ENCODE measurements at regions not wholly inside any gene's neighbourhood (a gene's known extent, or its start where the extent isn't known, plus 50 kb on each side); places are given as distances from the start of the nearest gene placed in this dataset.

GRCh38 chr7:72524037-72524436 lies 111.9 kb upstream of the CALN1 start:
- TF ChIP-seq CTCF (IDR thresholded peaks at IDR 0.05) = no peak

- TF ChIP-seq CTCF (IDR thresholded peaks at IDR 0.05) = no peak
These were observed 92.0 kb upstream of the CALN1 start for GRCh38 chr7:72504061-72504706.

DNA sequence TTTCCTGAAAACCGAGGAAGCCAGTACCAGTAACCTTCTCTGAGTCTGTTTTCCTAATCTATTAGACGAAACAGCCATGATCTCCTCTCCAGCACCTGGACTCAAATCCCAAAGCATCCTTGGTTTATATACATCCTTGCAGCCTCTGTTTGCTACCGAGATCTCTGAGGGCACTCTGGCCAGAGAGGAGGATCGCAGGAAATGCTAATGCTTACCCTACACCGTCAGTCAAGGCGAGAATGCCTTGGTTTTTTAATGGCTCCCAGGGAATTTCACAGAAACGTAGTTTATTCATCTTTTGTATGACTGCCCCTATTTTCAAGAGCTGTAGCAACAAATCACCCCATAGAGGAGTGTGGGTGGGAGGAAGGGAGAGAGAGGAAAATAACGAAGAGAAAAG lies 91.5 kb upstream of the CALN1 start:
- no peak for TF ChIP-seq CTCF (IDR thresholded peaks at IDR 0.05)

GRCh38 chr7:72494807-72495206 lies 82.7 kb upstream of the CALN1 start:
- no peak for TF ChIP-seq CTCF (IDR thresholded peaks at IDR 0.05)

DNA sequence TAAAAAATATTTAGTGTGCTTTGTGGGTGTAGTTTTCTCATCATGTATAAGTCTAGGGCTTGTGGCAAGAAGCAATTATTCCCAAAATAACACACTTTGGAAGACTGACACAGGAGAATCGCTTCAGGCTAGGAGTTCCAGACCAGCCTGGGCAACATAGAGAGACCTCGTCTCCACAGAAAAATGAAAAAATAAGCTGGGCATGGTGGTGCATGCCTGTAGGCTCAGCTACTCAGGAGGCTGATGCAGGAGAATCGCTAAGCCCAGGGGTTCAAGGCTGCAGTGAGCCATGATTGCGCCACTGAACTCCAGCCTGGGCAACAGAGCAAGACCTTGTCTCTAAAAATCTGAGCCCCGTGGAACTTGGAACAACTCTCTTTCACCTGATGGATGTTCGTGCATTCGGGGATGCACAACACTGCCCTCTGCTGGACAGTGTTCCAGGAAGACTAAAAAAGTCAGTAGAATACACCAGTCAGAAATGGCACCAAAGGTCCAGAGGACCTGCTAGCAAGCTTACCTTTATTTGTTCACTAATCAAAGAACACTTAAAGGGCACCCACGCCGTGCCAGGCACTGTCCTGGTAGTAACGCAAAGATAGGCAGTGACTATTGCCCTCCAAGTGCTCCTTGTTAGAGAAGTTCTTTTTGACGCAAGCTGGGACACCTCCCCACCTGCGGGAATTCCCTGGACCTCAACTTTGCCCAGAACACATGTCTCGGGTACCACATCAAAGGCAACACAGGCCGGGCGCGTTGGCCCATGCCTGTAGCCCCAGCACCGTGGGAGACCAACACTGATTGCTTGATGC lies 81.9 kb upstream of the CALN1 start:
- peak; percentile 87 for TF ChIP-seq CTCF (IDR thresholded peaks at IDR 0.05)

DNA sequence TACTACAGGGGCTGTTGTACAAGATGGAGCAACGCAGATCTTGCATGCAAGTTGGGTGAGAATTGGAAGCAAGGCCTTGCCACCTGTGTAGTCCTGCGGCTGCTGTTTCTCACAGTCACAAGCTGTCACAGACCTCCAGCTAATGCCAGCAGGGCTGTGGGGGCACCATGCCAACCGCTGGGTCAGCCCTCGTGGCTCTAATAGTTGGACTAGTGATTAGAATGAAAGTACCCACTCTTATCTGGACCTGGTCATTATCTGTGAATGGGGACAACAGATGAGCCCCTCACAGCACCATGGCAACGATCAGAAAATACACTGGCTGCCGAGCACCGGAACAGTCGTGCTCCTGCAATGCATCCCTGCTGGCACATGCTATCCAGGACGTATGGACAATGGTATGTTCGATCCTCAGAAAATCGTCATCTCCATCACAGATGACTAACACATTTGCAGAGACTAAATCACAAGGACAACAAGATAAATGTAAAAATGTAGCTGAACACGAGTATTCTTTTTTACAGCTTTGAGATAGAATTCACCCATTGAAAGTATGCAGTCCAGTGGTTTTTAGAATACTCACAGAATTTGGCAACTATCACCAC lies 80.4 kb upstream of the CALN1 start:
- no peak for TF ChIP-seq CTCF (IDR thresholded peaks at IDR 0.05)

DNA sequence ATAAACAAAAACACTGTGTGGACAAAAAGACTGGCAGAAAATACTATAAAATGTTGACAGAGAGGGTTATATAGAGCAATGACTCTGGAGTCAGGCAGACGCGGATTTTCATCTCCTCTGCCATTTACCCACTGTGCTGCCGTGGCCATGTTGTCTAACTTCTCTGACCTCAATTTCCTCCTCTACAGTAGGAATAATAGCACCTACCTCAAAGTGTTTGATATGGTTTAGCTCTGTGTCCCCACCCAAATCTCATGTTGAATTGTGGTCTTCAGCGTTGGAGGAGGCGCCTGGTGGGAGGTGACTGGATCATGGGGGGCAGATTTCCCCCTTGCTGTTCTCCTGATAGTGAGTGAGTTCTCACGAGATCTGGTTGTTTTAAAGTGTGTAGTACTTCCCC lies 78.2 kb upstream of the CALN1 start:
- no peak for TF ChIP-seq CTCF (IDR thresholded peaks at IDR 0.05)

Measured in LNCAP (cell line).